ENCODE measurements at regions not wholly inside any gene's neighbourhood (a gene's known extent, or its start where the extent isn't known, plus 50 kb on each side); places are given as distances from the start of the nearest gene placed in this dataset.
"Not testable (repeated sequence)": the region's sequence is repeated elsewhere in the genome, so short reads cannot be mapped to it uniquely, and the experiment has no call there.

GRCh38 chr4:169342906-169343564 is 72.3 kb upstream of the SH3RF1 start:
- peak; percentile 61 for DNase-seq (ENCODE audit: low read depth)

- no peak for DNase-seq (ENCODE audit: low read depth)
Measured at GRCh38 chr4:169342159-169342860, 71.6 kb upstream of the SH3RF1 start.

GRCh38 chr4:169341490-169341889 is 70.7 kb upstream of the SH3RF1 start:
- peak; percentile 73 for DNase-seq (ENCODE audit: low read depth)

DNA sequence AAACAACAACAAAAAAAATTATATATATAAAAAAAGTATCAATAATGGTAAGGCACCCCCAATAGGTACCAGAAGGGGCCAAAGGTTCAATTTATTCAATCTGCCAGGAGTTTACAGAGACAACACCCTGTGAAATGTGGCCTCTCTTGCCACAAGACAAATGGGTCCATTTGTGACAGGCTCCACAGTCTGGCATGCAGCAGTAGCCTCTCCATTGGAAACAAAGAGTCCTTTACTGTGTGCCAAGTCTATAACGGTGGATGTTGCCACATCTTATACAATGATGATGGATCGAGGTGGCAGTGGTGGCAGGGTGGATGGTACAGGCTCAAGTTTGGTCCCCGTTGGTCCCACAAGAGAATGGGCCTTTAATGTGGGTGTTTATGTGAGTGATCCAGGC is 70.1 kb upstream of the SH3RF1 start:
- DNase-seq (ENCODE audit: low read depth): no peak

GRCh38 chr4:169338241-169338640 is 67.5 kb upstream of the SH3RF1 start:
- DNase-seq (ENCODE audit: low read depth): no peak

GRCh38 chr4:169337510-169337909 is 66.8 kb upstream of the SH3RF1 start:
- peak; percentile 46 for DNase-seq (ENCODE audit: low read depth)

GRCh38 chr4:169335331-169335730 is 64.6 kb upstream of the SH3RF1 start:
- DNase-seq (ENCODE audit: low read depth): peak; percentile 43

DNA sequence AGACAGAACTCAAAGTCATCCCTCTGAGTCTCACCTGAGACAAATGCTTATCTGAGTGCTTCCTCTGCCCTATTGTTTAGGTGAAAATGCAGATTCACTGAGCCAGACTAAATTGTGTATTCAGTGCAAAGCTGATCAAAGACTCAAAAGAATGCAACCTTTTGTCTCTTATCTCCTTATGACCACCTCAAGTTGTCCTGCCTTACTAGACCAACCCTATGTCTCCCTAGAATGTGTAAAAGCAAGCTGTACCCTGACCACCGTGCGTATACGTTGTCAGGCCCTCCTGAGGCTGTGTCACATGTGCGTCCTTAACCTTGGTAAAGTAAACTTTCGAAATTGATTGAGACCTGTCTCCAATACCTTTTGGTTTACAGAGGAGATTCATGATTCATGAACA is 63.6 kb upstream of the SH3RF1 start:
- no peak for DNase-seq (ENCODE audit: low read depth)

DNA sequence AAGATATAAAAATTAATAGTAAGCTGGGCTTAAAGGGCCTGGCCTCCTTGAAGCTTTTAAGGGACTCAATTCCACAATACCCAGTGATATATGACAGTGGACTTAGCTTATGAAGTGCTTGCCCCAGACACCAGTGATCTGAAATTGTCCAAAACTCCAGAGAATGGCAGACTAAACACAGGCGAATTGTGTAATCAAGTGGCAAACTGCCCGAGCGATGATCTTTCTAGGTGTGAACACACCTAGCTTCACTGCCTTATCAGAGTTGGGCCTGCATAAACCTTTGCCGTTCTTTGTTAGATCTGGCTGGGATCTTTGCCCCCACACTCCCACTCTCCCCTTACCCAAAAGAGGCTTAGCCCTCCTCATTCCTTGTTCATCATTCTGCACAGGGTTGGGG is 62.5 kb upstream of the SH3RF1 start:
- no peak for DNase-seq (ENCODE audit: low read depth)

GRCh38 chr4:169332583-169332982 is 61.8 kb upstream of the SH3RF1 start:
- peak; percentile 2 for DNase-seq (ENCODE audit: low read depth)

GRCh38 chr4:169330811-169331210 is 60.1 kb upstream of the SH3RF1 start:
- no peak for DNase-seq (ENCODE audit: low read depth)

DNA sequence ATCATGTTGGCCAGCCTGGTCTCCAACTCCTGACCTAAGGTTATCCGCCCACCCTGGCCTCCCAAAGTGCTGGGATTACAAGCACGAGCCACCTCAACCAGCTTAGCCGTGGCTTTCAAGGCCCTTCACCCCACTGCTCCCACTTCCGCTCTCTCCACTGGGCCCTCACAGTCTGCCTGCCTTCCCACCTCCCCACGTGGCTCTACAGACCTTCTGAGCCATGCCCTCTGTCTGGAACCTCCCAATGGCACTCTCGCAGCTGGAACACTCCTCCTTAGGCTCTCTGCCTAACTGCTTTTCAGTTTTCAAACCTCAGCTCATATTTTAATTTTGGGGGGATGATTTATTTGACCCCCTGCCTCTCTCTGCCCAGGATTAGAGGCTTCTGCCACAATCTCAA is 59.3 kb upstream of the SH3RF1 start:
- no peak for DNase-seq (ENCODE audit: low read depth)

DNA sequence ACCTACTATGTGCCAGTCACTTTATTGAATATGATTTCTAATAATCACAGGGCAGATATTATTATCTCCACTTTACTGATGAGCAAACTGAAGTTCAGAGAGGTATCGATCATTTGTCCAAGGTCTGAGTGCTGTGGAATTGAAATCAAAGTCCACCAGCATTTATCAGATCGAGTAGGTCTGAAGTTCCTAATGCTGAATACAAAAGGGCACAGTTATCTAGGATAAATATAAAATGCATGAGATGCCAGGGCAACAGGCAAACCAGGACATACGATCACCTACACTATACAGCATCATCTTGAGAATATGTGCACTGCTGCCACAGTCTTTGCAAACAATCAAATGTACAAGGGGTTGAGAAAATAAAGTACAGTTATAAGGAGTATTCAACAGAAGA is 57.2 kb upstream of the SH3RF1 start:
- DNase-seq (ENCODE audit: low read depth): no peak

DNA sequence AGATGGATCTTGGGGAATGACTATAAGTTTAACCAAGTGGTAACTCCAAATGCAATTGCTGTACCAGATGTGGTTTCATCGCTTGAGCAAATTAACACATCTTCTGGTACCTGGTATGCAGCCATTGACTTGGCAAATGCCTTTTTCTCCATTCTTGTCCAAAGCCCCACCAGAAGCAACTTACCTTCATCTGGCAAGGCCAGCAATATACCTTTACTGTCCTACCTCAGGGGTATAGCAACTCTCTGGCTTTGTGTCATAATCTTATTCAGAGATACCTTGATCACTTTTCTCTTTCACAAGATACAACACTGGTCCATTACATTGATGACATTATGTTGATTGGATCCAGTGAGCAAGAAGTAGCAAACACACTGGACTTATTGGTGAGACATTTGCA is 53.2 kb upstream of the SH3RF1 start:
- DNase-seq (ENCODE audit: low read depth): not testable (repeated sequence)

DNA sequence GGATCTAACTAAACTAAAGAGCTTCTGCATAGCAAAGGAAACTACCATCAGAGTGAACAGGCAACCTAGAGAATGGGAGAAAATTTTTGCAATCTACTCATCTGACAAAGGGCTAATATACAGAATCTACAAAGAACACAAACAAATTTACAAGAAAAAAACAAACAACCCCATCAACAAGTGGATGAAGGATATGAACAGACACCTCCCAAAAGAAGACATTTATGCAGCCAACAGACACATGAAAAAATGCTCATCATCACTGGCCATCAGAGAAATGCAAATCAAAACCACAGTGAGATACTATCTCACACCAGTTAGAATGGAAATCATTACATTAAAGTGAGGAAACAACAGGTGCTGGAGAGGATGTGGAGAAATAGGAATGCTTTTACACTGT is 52.1 kb upstream of the SH3RF1 start:
- DNase-seq (ENCODE audit: low read depth): not testable (repeated sequence)

All from HT1080 (cell line).